GM18517 (cell line): ENCODE measurements at regions not wholly inside any gene's neighbourhood (a gene's known extent, or its start where the extent isn't known, plus 50 kb on each side); places are given as distances from the start of the nearest gene placed in this dataset.

Experiments
- ATAC-seq: cut with Tn5 transposase; IDR thresholded peaks from one replicate; pipeline ENCODE4 v1.9.1; 2021; ENCODE audit warnings: mild to moderate bottlenecking, moderate library complexity; ENCODE audit not compliant: unreplicated experiment

DNA sequence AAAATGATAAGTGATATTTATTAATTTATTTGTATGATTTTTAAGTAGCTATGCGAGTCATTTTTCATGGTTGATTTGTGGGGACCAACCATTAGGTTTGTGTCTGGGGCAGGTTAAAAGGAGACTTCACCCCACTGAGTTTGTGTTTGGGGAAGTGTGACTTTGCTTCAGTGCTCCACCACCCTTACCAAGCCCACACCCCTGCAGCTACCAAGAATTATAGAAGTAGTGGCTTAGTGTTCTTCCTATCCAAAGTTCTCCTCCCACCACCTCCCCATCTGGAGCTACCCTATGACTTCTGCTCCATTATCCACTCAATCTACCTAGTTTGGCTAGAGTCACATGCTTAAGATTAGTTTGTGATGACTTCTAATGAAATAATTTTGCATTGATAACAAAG lies 182.1 kb upstream of the ZEB2 start:
- ATAC-seq: no peak

DNA sequence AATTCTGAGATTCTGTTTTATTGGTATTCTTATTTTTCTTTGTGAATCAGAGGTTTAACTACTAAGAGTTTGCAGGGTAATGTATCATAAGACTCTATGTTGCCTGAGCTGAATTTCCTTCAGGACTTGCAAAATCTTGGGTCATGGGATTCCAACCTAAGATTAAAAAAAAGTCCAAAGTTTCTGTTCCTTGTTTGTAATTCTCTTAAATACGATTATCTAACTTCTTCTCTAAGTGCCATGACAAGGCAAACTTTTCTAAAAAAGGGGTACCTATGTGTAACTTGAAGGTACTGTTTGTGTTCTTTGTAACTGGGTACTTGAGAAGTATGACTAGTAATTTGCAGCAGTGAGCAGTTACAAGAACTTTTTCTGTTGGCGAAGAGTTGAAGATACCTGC lies 181.3 kb upstream of the ZEB2 start:
- ATAC-seq: no peak

DNA sequence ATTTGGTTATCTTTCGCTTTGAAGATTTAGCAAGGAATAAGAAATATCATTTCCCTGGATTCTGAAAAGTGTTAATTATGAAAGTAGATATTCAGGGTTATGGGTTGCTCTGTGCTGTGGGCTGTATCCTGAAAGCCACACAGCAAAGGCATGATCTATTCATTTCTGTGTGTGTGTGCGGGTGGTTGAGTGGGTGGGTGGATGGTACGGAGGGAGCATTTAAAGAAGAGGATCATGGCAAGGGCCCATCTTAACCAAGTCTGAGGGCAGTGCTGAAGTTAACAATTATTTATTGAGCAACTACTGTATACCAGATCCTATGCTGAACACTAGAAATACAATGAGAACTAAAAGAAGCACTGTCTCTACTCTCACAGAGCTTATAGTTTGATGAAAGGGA lies 178.2 kb upstream of the ZEB2 start:
- no peak for ATAC-seq

DNA sequence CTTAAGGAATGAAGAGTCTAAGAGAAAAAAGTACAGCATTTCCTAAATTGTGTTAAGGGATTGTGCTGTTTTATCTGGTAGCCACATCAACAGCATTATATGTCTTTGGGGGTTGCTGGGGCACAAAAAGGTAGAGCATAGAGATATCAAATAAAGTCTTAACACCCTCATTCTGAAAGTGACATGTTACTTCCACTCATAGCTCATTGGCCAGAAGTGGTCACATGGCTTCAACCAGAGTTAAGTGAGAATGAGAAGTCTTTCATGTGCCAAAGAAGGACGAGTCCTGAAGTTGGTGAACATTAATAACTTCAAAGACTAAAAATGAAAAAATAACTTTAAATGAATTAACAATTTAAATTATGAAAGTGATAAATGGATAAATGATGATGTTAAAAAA lies 175.7 kb upstream of the ZEB2 start:
- ATAC-seq: no peak

DNA sequence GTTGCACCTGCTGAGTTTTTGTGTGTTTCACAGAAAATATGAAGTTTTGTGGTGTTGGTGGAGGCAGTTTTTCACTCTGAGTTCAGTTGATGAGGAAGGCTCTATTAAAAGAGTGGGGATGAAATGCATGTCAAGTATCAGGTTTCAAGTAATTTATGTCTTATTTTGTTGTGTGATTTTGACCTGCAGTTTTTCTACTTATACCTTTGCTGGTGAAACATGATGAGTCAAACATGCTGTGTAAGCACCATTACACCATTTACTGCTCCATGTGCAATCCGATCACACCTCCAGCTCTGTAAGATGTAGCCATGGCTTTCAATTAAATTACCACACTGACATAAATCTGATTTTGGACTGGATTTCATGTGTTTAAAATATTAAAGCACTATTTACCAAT lies 174.5 kb upstream of the ZEB2 start:
- ATAC-seq: no peak

DNA sequence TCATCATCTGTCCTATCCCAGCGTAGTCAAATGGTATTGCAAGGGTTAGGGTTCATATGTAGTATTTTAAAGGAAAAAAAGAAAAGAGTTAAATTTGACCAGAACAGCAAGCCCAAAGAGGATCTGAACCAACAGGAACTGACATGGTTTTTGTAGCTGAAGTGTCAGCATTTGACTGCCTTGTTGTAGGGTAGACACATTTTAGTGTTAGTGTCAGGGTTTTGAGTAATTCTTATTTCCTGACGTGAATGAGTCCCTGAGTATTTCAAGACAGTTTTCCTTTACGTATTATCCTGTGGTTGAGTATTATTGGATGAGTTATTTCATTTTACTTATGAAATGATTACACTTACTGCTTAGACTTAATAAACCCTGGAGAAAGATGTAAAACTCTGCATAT lies 173.3 kb upstream of the ZEB2 start:
- ATAC-seq: no peak

DNA sequence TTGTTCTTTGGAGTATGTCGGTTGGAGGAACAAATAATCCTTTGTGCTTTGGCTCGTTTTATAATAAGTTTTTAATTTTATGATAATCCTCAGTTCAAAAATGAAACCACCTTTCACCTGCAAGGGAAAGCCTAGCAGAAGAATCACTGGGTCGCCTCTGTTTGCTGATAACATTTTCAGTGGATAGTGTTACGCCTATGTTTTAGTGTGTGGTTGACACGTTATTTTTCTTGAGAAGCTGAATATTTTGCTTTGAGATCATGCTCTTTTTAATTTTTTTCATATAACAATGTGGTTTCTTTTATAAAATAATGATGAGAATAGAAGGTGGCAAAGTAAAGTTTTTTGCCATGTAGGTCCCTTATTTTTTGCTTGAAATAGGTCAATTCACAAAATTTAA lies 172.7 kb upstream of the ZEB2 start:
- ATAC-seq: no peak

DNA sequence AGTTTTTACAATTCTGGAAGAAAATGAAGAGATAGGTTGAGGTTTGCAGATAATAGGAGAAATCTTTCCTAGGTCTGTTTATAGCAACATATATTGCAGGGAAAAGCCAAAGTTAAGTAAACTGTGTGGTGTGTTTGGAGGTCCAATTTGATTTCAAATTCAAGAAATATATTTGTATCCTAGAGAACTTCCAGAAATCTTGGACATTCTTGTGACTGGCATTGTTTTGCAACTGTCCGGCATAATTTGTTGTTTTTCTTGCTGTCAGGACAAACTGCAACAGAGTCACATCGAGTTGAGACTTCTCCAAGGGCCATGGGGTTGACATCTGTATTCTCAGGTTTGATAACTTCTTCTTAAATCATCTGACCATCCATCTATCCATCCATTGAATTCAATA lies 170.9 kb upstream of the ZEB2 start:
- ATAC-seq: no peak

DNA sequence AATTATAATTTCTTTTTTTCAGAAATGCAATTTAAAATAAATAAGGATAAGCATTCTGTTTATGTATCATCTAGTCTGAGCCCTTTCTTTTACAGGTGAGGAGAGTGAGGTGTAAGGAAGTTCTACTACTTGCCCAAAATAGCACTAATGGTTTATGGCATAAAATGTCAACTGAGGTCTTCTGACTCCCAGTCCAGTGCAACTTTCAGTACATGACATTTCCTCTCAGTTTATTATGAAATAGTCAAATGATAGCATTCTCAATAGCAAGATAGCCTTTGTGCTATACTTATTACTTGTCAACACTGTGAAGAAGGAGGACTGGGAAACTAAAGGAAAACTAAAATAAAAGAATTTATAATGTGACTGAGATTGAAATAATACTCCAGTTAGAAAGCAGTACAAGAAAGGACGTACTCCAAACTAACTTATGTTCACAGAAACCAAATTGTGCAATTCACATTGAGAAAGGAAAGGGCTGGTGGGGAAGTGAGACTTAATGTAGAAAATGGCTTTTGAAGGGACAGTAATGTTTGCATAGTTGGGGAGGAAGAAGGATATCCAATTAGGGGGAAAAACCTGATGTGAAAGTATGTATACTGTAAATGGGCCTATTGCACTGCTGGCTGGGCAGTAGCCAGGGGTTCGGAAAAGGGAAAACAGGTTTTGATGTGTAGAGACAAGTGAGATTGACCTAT lies 166.7 kb upstream of the ZEB2 start:
- ATAC-seq: no peak

DNA sequence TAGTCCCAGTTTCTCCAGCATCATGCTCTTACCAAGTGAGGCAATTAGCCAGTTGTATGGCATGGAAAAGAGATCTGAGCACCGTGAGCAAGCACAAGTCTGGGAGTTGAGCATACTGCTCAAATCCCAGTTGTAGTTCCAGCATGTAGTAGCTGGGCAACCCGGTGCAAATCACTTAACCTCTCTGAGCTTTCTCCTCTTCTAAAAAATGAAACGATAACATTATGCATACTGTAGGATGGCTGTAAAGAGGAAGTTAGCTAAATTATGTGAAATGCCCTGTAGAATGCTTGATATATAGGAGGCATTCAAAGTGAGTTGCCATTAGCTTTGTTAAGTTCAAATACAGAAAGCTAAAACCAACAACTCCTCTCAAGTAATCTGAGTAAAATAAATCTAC lies 164.0 kb upstream of the ZEB2 start:
- no peak for ATAC-seq

DNA sequence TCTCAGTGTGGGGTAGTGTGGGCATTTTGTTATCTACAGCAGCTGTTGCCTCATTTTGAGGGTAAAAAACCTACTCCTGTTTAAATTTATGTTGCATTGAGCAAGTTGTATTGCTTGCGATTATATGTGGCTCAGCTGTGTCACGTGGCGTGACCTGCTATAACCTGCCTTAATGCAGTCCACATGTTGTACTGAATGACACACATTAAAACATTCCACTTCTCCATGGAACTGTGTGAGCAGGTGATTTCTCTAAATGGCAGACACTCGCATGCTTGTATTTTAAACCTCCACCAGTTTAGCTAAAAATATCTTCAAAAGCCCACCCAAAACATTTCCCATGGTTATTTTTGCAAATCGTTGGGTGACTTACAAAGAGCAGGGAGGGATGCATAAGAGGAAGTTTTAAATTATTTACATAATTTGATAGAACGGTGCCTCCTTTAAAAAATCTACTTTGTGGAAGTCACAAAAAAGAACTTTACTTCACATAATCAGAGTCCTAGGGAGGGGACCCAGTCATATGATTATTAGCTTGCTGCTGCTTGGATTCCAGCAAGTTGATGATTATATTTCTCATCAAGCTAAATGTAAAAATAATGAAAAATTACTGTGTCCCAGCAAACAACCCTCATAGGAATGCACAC lies 163.3 kb upstream of the ZEB2 start:
- ATAC-seq: no peak

DNA sequence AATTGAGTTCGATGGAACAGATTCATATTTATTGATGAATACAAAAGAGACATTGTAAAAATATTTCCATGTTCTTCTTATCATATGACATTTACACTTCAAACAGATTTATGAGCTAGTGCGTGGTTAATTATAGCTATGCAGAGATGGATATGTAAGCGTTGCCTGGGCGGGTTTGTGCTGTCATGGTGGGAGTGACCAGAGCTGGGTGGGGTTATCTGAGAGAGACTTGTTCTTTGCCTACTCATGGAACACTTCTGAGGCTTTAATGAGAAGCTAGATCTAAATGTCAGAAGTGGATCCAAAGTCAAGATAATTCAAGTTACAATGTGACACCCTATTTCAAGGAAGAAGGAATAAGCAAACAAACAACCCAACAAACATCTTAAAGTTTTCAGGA lies 162.3 kb upstream of the ZEB2 start:
- ATAC-seq: no peak

DNA sequence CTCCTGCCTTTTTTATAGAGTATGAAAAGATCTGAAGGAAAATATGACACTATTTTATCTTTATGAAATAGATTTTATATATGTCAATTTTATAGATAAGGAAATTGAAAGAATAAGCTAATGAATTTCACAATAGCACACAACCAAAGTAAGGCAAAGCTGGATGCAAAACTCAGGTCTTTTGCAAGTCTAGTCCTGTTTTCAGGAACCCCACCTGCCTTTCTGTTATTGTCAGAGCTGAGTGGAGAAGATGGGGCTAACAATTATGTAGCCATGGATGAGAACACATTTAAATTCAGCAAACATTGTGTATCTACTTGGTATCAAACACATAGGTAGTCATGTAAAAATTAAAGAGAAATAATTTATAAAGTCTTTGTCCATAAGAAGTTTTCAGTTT lies 161.5 kb upstream of the ZEB2 start:
- no peak for ATAC-seq

DNA sequence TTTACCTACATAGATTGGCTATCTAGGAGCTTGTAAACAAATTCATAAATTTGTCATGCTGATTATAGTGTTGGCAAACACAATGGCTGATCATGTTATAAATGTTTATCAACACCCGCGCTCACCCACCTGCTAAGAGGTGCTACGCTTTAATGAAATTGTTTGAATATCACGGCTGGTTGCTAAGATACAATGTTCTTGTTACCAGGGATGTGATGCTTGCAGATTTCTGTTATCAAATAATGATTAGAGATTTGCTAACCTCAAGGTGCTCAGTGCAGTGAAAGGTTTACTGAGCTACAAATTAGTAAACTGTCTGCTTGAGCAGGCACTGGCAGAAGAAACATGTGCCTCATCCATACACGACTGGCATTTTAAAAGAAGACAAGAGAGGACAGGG lies 160.0 kb upstream of the ZEB2 start:
- ATAC-seq: no peak

DNA sequence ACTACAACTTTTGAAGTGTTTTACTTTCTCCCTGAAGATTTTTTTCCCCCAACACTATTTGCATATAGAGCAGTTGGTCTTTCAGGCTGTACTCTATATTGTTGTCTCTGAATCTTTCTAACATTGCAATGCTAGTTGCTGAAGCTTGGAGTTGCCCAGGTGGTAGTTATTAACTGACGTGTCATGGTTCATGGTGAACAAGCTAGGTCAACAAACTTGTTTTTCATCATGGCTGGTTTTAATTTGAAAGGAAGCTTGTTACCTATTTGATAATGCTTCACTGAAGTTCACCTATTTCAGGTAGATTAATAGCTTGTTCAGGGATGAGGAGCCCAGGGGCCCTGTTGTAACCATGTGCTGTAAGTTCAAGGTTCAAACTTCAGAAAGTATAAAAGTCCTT lies 158.8 kb upstream of the ZEB2 start:
- ATAC-seq: no peak

DNA sequence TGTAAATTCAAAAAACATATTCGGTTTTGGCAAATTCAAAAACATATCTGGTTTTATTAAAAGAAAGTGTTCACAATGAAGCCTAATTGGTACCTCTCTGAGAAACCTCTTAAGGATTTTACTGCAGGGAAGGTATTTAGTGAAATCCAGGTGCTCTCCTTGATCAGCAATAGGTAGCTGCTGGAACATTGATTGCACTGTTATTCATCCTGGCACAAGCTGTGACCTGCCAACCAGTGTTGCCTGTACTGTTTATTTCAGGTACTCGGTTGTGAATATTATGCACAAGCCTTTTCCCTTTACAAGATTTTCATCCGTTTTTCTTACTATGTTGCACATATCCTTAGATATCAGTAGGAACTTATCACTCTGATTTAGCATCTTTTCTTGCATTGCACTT lies 155.8 kb upstream of the ZEB2 start:
- no peak for ATAC-seq

DNA sequence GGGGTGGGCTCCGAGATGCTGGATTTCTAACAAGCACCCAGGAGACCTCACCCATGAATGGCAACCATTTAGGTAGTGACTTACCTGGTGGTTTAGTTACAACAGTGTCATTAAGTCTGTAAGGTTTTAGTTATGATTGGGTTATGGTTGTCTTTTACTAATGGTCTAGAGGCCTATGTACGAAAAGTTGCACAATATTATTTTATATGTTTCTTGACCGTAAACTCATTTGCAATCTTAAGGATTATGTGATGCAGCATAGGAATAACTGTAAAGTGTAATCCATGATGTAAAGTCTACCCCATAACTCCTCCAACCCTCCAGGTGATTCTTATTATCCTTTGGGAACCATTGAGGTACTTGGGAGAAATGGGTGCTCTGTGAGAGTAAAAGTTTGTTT lies 155.4 kb upstream of the ZEB2 start:
- ATAC-seq: no peak

DNA sequence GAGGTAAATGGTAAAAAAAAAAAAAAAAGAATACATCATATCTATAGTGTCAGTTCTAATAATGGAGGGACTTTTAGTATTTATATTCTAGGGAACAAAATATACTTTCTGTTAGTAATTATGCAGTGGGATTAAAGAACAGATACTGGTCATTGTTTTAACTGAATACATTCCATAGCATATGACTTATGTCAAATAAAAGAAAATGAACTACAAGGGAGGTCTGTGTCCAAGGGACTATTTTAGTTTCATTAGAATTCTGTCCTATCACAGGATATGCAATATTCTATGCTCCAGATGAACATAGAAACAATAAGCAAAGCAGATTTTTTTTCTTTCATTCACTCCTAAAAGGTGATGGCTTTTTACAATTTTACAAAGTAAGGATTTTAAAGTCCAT lies 154.2 kb upstream of the ZEB2 start:
- no peak for ATAC-seq

DNA sequence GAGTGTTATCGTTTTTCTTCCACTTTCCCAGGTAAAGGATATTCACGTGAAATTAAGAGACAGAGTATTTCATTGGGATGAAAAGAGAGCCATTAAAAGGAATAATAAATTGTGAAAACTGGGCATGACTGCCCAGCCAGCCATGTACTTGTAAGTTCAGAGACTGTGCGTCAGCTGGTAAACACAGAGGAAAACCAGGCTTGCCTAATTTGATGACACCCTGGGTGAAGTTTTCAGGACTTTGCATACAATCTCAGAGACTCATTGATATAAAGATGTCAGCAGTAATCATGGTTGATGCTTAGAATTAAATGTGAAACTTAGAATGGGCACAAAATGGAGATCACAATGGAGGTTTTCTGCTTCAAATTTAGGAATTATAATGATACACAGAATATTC lies 153.5 kb upstream of the ZEB2 start:
- no peak for ATAC-seq

DNA sequence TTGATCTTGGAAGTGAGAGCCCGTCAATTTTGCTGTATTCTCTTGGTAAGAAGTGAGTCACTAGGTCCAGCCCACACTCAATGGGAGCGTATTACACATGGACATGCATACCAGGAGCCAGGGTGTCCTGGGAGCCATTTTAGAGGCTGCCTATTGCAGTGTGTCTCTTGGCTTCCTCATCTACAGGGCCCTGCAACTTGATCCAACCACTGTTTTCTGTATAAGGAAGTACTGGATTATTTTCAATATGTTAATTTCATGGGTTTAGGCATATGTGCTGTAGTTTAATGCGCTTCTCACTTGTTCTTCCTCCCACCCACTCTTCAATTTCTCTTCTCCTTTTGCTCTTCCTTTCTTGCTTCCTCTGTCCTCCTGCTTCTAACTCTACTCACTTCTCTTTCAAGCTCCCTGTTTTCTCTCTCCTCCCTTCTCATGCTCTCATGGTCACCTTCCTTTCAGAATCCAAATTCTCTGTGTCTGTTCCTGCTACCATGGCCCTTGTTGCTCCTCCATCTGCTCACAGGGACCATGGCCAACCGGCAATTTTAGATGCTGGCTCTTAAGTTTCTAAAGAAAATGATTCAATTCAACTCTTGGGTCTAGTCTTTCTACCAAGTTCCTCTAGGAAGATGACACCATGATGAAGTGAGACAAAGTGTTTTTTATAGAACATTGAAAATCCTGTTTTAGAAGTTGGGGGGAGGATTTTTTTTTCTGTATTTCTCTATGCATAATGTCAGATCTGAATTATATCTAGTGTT lies 152.0 kb upstream of the ZEB2 start:
- no peak for ATAC-seq

DNA sequence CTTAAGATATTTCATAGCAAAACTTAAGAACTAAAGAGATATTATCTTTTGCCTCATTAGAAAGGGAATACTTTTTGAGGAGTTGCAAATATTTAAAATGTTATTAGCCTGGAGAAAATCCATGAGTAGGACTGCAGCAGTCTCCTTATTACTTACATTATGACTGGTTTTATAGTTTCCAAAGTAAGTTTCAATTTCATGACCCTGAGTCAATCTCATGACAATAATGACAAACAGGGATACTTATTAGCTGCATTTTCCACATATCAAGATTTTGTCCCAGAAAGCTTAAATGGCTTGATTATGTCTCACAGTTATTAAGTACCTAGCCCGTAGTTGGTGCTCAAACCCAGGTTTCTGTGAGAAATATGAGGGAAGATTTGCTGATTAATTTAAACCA lies 150.8 kb upstream of the ZEB2 start:
- ATAC-seq: no peak

DNA sequence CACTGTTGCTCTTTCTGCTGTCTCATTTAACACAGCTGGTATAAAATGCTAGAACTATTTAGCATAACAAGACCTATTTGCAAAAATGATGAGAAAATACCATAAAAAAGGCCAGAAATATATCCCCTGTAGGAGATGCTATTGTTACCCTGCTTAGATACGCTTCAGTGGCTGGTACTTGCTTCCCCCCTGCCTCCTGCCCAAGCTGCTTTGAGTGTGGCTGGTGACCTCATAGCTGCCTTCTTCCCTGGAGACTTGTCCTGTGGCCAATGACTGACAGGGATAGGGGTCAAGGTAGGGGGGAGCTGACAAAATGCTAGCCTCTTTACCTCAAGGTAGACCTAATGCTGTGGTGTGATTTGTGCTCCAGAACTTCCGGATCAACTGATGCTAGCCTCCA lies 150.2 kb upstream of the ZEB2 start:
- ATAC-seq: no peak
